SK-N-SH treated with all-trans-retinoic acid at 6 μM for 48 hours (cell line): ENCODE measurements at regions not wholly inside any gene's neighbourhood (a gene's known extent, or its start where the extent isn't known, plus 50 kb on each side); places are given as distances from the start of the nearest gene placed in this dataset.

ENCODE experiments used
- ATAC-seq: fragments of 200-7000 bp; cut with Tn5 transposase; 3 replicates; pipeline ENCODE4 v1.9.1; 2020; ENCODE audit warnings: mild to moderate bottlenecking, moderate library complexity
- ARNTL ChIP-seq: fragments of 450-650 bp; formaldehyde crosslinking; IDR thresholded peaks from 2 replicates; pipeline ENCODE4 v1.5.0; 2020; ENCODE audit warnings: low read depth, mild to moderate bottlenecking, moderate library complexity, borderline replicate concordance
- CSDC2 ChIP-seq: fragments of 250-450 bp; sonication (Bioruptor Pico); IDR thresholded peaks from 2 replicates; pipeline ENCODE4 v1.5.0; 2020; ENCODE audit warnings: mild to moderate bottlenecking, moderate library complexity
- ESRRG ChIP-seq: fragments of 250-450 bp; sonication (Bioruptor Pico); IDR thresholded peaks from 2 replicates; pipeline ENCODE4 v1.6.1; 2021; ENCODE audit warnings: mild to moderate bottlenecking
- GLIS3 ChIP-seq: fragments of 250-450 bp; sonication (Bioruptor Pico); IDR thresholded peaks from 2 replicates; pipeline ENCODE4 v1.5.0; 2020; ENCODE audit warnings: mild to moderate bottlenecking, moderate library complexity
- OSR1 ChIP-seq: fragments of 250-450 bp; sonication (Bioruptor Pico); IDR thresholded peaks from 2 replicates; pipeline ENCODE4 v1.8.0; 2022; ENCODE audit warnings: moderate library complexity, mild to moderate bottlenecking, inconsistent platforms
- PPARA ChIP-seq: fragments of 250-450 bp; sonication (Bioruptor Pico); IDR thresholded peaks from 2 replicates; pipeline ENCODE4 v1.5.0; 2020; ENCODE audit warnings: mild to moderate bottlenecking, borderline replicate concordance
- SNAI2 ChIP-seq: fragments of 250-450 bp; sonication (Bioruptor Pico); IDR thresholded peaks from 2 replicates; pipeline ENCODE4 v1.5.0; 2020; ENCODE audit warnings: mild to moderate bottlenecking, moderate library complexity
- TOX ChIP-seq: fragments of 250-450 bp; sonication (Bioruptor Pico); IDR thresholded peaks from 2 replicates; pipeline ENCODE4 v1.8.0; 2021; ENCODE audit warnings: mild to moderate bottlenecking, moderate library complexity, borderline replicate concordance
- ZC3H10 ChIP-seq: fragments of 250-450 bp; sonication (Bioruptor Pico); IDR thresholded peaks from 2 replicates; pipeline ENCODE4 v1.5.1; 2021; ENCODE audit warnings: mild to moderate bottlenecking, moderate library complexity
- ZFP3 ChIP-seq: fragments of 250-450 bp; sonication (Bioruptor Pico); IDR thresholded peaks from 2 replicates; pipeline ENCODE4 v1.5.0; 2020; ENCODE audit warnings: mild to moderate bottlenecking, moderate library complexity
- ZFP30 ChIP-seq: fragments of 450-650 bp; formaldehyde crosslinking; IDR thresholded peaks from 2 replicates; pipeline ENCODE4 v1.5.0; 2022; ENCODE audit warnings: mild to moderate bottlenecking, moderate library complexity
- ZNF70 ChIP-seq: fragments of 450-650 bp; formaldehyde crosslinking; IDR thresholded peaks from 2 replicates; pipeline ENCODE4 v1.5.0; 2020; ENCODE audit warnings: mild to moderate bottlenecking, moderate library complexity
- ZNF8 ChIP-seq: fragments of 450-650 bp; formaldehyde crosslinking; IDR thresholded peaks from 2 replicates; pipeline ENCODE4 v1.5.0; 2020; ENCODE audit warnings: mild to moderate bottlenecking, moderate library complexity
- TF ChIP-seq, protein P1 (sequence below): fragments of 250-450 bp; sonication (Bioruptor Pico); IDR thresholded peaks from 2 replicates; pipeline ENCODE4 v1.8.0; 2021; ENCODE audit warnings: low read depth, mild to moderate bottlenecking, moderate library complexity, borderline replicate concordance
- TF ChIP-seq, protein P2 (sequence below): fragments of 250-450 bp; sonication (Bioruptor Pico); IDR thresholded peaks from 2 replicates; pipeline ENCODE4 v1.5.0; 2020; ENCODE audit warnings: mild to moderate bottlenecking, moderate library complexity
- TF ChIP-seq, protein P3 (sequence below): fragments of 250-450 bp; sonication (Bioruptor Pico); IDR thresholded peaks from 2 replicates; pipeline ENCODE4 v1.8.0; 2020; ENCODE audit warnings: mild to moderate bottlenecking, moderate library complexity, borderline replicate concordance
- TF ChIP-seq, protein P4 (sequence below): fragments of 250-450 bp; sonication (Bioruptor Pico); IDR thresholded peaks from 2 replicates; pipeline ENCODE4 v1.5.1; 2021; ENCODE audit warnings: mild to moderate bottlenecking, moderate library complexity
- TF ChIP-seq, protein P5 (sequence below): fragments of 250-450 bp; sonication (Bioruptor Pico); IDR thresholded peaks from 2 replicates; pipeline ENCODE4 v1.5.1; 2020; ENCODE audit warnings: low read depth, mild to moderate bottlenecking, moderate library complexity

DNA sequence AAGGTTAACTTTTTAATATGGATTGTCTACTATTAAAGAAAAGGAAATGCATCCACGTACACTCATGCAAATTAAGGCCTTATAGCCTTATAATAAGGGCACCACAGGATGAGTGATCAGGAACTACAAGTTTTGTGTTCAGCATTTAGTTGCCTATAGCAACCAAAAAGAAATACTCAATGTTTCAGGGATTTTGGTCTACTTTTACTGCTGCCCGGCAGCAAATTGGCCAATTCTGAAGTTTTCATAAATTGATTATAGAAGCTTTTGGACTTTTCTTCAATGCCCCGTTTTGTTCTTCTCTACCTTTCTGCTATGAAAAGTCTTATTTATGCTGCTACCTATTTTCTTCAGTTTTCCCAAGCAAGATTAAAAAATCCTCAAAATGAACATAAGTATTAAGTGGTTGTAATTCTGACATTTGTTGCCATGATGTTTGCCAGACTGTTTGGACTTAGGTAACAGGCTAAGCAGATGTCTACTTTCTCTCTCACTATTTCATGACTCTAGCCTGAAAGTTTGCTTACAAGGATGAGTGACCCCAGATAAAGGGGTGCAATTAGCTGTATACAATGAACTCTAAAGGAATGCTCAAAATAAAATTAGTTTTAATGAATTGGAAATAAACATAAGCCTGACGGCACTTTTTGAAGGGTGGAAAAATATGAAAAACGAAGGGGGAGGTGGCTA lies 391.5 kb upstream of the DAB2 start:
- no peak for ATAC-seq
- TF ChIP-seq ZNF8 (CRISPR knock-in tag) (no peak), OSR1 (no peak), ZNF70 (CRISPR knock-in tag) (no peak), TOX (CRISPR knock-in tag) (no peak), ZFP30 (no peak), ZFP3 (no peak), ESRRG (CRISPR knock-in tag) (no peak), CSDC2 (CRISPR knock-in tag) (no peak)
- TF ChIP-seq, protein P1, sequence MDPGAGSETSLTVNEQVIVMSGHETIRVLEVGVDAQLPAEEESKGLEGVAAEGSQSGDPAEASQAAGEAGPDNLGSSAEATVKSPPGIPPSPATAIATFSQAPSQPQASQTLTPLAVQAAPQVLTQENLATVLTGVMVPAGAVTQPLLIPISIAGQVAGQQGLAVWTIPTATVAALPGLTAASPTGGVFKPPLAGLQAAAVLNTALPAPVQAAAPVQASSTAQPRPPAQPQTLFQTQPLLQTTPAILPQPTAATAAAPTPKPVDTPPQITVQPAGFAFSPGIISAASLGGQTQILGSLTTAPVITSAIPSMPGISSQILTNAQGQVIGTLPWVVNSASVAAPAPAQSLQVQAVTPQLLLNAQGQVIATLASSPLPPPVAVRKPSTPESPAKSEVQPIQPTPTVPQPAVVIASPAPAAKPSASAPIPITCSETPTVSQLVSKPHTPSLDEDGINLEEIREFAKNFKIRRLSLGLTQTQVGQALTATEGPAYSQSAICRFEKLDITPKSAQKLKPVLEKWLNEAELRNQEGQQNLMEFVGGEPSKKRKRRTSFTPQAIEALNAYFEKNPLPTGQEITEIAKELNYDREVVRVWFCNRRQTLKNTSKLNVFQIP (CRISPR knock-in tag) = no peak
- TF ChIP-seq, protein P2, sequence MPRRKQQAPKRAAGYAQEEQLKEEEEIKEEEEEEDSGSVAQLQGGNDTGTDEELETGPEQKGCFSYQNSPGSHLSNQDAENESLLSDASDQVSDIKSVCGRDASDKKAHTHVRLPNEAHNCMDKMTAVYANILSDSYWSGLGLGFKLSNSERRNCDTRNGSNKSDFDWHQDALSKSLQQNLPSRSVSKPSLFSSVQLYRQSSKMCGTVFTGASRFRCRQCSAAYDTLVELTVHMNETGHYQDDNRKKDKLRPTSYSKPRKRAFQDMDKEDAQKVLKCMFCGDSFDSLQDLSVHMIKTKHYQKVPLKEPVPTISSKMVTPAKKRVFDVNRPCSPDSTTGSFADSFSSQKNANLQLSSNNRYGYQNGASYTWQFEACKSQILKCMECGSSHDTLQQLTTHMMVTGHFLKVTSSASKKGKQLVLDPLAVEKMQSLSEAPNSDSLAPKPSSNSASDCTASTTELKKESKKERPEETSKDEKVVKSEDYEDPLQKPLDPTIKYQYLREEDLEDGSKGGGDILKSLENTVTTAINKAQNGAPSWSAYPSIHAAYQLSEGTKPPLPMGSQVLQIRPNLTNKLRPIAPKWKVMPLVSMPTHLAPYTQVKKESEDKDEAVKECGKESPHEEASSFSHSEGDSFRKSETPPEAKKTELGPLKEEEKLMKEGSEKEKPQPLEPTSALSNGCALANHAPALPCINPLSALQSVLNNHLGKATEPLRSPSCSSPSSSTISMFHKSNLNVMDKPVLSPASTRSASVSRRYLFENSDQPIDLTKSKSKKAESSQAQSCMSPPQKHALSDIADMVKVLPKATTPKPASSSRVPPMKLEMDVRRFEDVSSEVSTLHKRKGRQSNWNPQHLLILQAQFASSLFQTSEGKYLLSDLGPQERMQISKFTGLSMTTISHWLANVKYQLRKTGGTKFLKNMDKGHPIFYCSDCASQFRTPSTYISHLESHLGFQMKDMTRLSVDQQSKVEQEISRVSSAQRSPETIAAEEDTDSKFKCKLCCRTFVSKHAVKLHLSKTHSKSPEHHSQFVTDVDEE (CRISPR knock-in tag) = no peak

DNA sequence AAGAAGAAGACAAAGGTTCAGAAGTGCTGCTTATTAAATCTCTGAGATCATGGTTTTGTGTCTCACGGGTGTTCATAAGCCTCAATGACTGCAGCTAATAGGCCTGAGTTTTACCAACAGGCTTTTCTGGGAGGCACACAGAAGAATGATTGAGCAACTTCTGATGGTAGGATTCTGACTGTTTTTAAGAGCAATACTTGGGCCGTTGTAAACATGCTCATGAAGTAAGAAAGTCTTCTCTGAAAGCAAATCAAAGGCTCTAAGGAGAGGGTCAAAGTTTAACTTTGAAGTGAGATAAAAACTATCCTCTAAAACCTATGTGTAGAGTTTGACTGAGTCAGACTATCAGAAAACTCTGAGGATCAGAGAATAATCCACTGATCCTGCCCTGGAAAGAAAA lies 390.9 kb upstream of the DAB2 start:
- TF ChIP-seq, protein P1 (CRISPR knock-in tag) = no peak
- TF ChIP-seq PPARA (CRISPR knock-in tag) (no peak), ZNF70 (CRISPR knock-in tag) (no peak), ARNTL (CRISPR knock-in tag) (no peak), SNAI2 (CRISPR knock-in tag) (no peak), ZC3H10 (CRISPR knock-in tag) (no peak)
- TF ChIP-seq, protein P2 (CRISPR knock-in tag) = no peak
- TF ChIP-seq, protein P3, sequence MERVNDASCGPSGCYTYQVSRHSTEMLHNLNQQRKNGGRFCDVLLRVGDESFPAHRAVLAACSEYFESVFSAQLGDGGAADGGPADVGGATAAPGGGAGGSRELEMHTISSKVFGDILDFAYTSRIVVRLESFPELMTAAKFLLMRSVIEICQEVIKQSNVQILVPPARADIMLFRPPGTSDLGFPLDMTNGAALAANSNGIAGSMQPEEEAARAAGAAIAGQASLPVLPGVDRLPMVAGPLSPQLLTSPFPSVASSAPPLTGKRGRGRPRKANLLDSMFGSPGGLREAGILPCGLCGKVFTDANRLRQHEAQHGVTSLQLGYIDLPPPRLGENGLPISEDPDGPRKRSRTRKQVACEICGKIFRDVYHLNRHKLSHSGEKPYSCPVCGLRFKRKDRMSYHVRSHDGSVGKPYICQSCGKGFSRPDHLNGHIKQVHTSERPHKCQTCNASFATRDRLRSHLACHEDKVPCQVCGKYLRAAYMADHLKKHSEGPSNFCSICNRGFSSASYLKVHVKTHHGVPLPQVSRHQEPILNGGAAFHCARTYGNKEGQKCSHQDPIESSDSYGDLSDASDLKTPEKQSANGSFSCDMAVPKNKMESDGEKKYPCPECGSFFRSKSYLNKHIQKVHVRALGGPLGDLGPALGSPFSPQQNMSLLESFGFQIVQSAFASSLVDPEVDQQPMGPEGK (CRISPR knock-in tag) = no peak
- no peak for ATAC-seq

DNA sequence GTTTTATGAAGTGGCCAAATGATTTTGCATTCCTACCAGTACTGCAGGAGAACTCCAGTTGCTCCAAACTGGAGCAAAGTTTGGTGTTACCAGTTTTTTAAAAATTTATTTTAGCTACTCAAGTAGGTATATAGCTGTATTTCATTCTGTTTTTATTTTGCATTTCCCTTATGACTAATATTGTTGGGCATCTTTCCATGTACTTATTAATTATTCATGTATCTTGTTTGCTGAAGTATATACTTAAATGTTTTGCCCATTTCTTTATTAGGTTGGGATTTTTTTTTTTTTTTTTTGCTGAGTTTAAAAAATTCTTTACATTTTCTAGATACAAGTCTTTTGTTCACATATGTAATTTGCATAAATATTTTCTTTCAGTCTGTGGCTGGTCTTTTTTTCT lies 386.6 kb upstream of the DAB2 start:
- TF ChIP-seq, protein P4, sequence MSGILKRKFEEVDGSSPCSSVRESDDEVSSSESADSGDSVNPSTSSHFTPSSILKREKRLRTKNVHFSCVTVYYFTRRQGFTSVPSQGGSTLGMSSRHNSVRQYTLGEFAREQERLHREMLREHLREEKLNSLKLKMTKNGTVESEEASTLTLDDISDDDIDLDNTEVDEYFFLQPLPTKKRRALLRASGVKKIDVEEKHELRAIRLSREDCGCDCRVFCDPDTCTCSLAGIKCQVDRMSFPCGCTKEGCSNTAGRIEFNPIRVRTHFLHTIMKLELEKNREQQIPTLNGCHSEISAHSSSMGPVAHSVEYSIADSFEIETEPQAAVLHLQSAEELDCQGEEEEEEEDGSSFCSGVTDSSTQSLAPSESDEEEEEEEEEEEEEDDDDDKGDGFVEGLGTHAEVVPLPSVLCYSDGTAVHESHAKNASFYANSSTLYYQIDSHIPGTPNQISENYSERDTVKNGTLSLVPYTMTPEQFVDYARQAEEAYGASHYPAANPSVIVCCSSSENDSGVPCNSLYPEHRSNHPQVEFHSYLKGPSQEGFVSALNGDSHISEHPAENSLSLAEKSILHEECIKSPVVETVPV (CRISPR knock-in tag) = no peak
- TF ChIP-seq, protein P5, sequence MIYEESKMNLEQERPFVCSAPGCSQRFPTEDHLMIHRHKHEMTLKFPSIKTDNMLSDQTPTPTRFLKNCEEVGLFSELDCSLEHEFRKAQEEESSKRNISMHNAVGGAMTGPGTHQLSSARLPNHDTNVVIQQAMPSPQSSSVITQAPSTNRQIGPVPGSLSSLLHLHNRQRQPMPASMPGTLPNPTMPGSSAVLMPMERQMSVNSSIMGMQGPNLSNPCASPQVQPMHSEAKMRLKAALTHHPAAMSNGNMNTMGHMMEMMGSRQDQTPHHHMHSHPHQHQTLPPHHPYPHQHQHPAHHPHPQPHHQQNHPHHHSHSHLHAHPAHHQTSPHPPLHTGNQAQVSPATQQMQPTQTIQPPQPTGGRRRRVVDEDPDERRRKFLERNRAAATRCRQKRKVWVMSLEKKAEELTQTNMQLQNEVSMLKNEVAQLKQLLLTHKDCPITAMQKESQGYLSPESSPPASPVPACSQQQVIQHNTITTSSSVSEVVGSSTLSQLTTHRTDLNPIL (CRISPR knock-in tag) = no peak
- TF ChIP-seq ZFP30 (no peak), GLIS3 (no peak)
- no peak for ATAC-seq
